BLaER1 treated with 17β-estradiol and CSF1 and Interleukin-3, amounts not matched to agents 10 nM and 100 nM (cell line): ENCODE measurements at regions not wholly inside any gene's neighbourhood (a gene's known extent, or its start where the extent isn't known, plus 50 kb on each side); places are given as distances from the start of the nearest gene placed in this dataset.

Source experiments
- H3K27ac ChIP-seq, 11 experiments: shearing (Covaris generic); formaldehyde crosslinking; 2 replicates each; pipeline ENCODE4 v1.8.1; 2022
- H3K27me3 ChIP-seq, 11 experiments: shearing (Covaris generic); formaldehyde crosslinking; 2 replicates each; pipeline ENCODE4 v1.8.1; 2022
- H3K36me3 ChIP-seq, 11 experiments: shearing (Covaris generic); formaldehyde crosslinking; 2 replicates each; pipeline ENCODE4 v1.8.1; 2022
- H3K4me1 ChIP-seq, 10 experiments: shearing (Covaris generic); formaldehyde crosslinking; 2 replicates each; pipeline ENCODE4 v1.8.1; 2022
- H3K4me2 ChIP-seq, 11 experiments: shearing (Covaris generic); formaldehyde crosslinking; 2 replicates each; pipeline ENCODE4 v1.8.1; 2022
- H3K4me3 ChIP-seq, 10 experiments: shearing (Covaris generic); formaldehyde crosslinking; 2 replicates each; pipeline ENCODE4 v1.8.1; 2022
- H3K9ac ChIP-seq, 11 experiments: shearing (Covaris generic); formaldehyde crosslinking; 2 replicates each; pipeline ENCODE4 v1.8.1; 2022
- H3K9me3 ChIP-seq, 11 experiments: shearing (Covaris generic); formaldehyde crosslinking; replicated peaks in 1 of 11; 2 replicates each; pipeline ENCODE4 v1.8.1; 2022
- H4K20me1 ChIP-seq, 11 experiments: shearing (Covaris generic); formaldehyde crosslinking; 2 replicates each; pipeline ENCODE4 v1.8.1; 2022
- Cebpa-rat ChIP-seq, 11 experiments: shearing (Covaris generic); IDR thresholded peaks; 2 replicates each; pipeline ENCODE4 v1.8.1; 2022

DNA sequence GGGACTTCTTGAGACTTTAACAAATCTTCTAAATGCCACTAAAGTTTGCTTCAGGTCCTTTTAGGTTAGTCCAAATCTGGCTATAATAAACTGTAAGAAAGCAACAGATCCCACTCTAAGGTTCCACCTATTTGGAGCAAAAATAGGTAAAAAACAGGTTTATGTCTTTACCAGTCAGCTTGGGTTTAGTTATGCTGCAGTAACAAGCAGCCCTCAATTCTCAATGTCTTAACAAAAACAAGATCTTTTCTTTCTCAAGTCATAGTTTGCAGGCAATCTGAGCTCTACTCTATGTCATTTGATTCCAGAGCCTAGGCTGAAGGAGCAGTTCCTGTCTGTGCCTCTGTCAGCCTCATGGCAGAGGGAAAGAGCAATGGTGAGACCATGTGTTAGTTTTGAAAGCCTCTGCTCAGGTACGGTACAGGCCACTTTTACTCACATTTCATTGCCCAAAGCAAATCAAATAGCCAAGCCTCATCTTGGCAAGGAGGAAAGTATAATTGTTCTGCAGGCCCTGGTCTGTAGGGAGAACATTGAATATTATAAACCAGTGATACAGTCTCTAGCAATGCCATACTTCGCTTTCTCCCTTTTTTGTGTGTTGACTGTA, 108.6 kb downstream of the CD83 start:
- no peaks in the 10 kb centered on the region for H4K20me1 ChIP-seq
- no peaks in the 10 kb centered on the region for H3K27me3 ChIP-seq
- peak overlapping the region in 1 of 11 experiments; percentile 65; a peak in 1 of 22 replicates for H3K4me2 ChIP-seq
- H3K4me3 ChIP-seq: no peak overlapping the region
- no peak overlapping the region for H3K27ac ChIP-seq
- peaks cover 11 to 60% (median 41%) of the 10 kb centered on the region in 10 experiments for H3K4me1 ChIP-seq
- H3K9ac ChIP-seq: no peak overlapping the region
- no peaks in the 10 kb centered on the region for H3K36me3 ChIP-seq
- peaks cover 0 to 10% (median 6%) of the 10 kb centered on the region in 11 experiments; a peak in 8 of 22 replicates for H3K9me3 ChIP-seq
- TF ChIP-seq Cebpa-rat (IDR thresholded peaks at IDR 0.05): no peak

- no peak overlapping the region for H3K4me3 ChIP-seq
- H4K20me1 ChIP-seq: no peaks in the 10 kb centered on the region
- H3K4me1 ChIP-seq: peaks cover 11 to 57% (median 40%) of the 10 kb centered on the region in 10 experiments
- no peak overlapping the region for H3K9ac ChIP-seq
- H3K36me3 ChIP-seq: no peaks in the 10 kb centered on the region
- H3K9me3 ChIP-seq: peaks cover 0 to 12% (median 6%) of the 10 kb centered on the region in 11 experiments; a peak in 9 of 22 replicates
- no peaks in the 10 kb centered on the region for H3K27me3 ChIP-seq
- H3K27ac ChIP-seq: no peak overlapping the region
- peak overlapping the region in 10 of 11 experiments; percentile 2 to 74 (median 56); a peak in 15 of 22 replicates for H3K4me2 ChIP-seq
- no peak for TF ChIP-seq Cebpa-rat (IDR thresholded peaks at IDR 0.05)
These were observed 111.0 kb downstream of the CD83 start for GRCh38 chr6:14228571-14228970.

DNA sequence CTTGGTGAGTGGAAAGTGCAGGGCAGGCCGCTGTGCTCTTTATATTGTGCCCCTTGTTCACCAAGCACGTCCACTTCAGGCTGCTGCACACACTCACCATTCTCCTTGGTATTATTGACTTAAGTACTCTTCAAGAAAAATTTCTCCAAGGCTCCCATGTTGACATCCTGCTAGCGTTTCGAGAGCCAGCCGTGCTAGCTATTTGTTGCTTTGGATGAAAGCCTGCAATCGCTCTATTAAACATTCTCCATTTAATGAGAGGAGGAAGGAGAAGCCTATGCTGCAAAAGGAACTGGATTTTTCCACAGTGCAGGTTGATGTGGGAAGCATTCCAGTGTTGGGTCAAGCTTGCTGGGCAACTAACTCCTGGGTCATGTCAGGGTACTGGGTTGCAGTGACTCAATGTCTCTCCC, 113.5 kb downstream of the CD83 start:
- H3K4me3 ChIP-seq: no peak overlapping the region
- no peaks in the 10 kb centered on the region for H4K20me1 ChIP-seq
- H3K36me3 ChIP-seq: no peaks in the 10 kb centered on the region
- H3K27me3 ChIP-seq: no peaks in the 10 kb centered on the region
- H3K4me1 ChIP-seq: peaks cover 0 to 52% (median 30%) of the 10 kb centered on the region in 10 experiments; a peak in 14 of 20 replicates
- H3K9ac ChIP-seq: no peak overlapping the region
- H3K9me3 ChIP-seq: peaks cover 0 to 11% (median 4%) of the 10 kb centered on the region in 11 experiments; a peak in 10 of 22 replicates
- TF ChIP-seq Cebpa-rat (IDR thresholded peaks at IDR 0.05): no peak
- H3K27ac ChIP-seq: no peak overlapping the region
- no peak overlapping the region for H3K4me2 ChIP-seq

- Histone ChIP-seq H3K4me3 (no peak overlapping the region), H3K9ac (no peak overlapping the region), H3K4me2 (no peak overlapping the region), H3K36me3 (no peaks in the 10 kb centered on the region), H3K9me3 (peaks cover 0 to 8% (median 0%) of the 10 kb centered on the region in 11 experiments; a peak in 3 of 22 replicates), H3K27me3 (no peaks in the 10 kb centered on the region), H4K20me1 (no peaks in the 10 kb centered on the region), H3K27ac (no peak overlapping the region), H3K4me1 (peaks cover 0 to 52% (median 35%) of the 10 kb centered on the region in 10 experiments; a peak in 14 of 20 replicates)
- TF ChIP-seq Cebpa-rat (IDR thresholded peaks at IDR 0.05): no peak
These were observed 114.1 kb downstream of the CD83 start for GRCh38 chr6:14231501-14232280.

GRCh38 chr6:14232889-14233288, 115.3 kb downstream of the CD83 start:
- Histone ChIP-seq H3K4me3 (no peak overlapping the region), H3K27ac (no peak overlapping the region), H3K4me2 (no peak overlapping the region), H3K27me3 (no peaks in the 10 kb centered on the region), H3K36me3 (no peaks in the 10 kb centered on the region), H4K20me1 (no peaks in the 10 kb centered on the region), H3K4me1 (peaks cover 0 to 41% (median 27%) of the 10 kb centered on the region in 10 experiments; a peak in 14 of 20 replicates), H3K9ac (no peak overlapping the region), H3K9me3 (peaks cover 0 to 8% (median 0%) of the 10 kb centered on the region in 11 experiments; a peak in 4 of 22 replicates)
- TF ChIP-seq Cebpa-rat (IDR thresholded peaks at IDR 0.05): no peak

DNA sequence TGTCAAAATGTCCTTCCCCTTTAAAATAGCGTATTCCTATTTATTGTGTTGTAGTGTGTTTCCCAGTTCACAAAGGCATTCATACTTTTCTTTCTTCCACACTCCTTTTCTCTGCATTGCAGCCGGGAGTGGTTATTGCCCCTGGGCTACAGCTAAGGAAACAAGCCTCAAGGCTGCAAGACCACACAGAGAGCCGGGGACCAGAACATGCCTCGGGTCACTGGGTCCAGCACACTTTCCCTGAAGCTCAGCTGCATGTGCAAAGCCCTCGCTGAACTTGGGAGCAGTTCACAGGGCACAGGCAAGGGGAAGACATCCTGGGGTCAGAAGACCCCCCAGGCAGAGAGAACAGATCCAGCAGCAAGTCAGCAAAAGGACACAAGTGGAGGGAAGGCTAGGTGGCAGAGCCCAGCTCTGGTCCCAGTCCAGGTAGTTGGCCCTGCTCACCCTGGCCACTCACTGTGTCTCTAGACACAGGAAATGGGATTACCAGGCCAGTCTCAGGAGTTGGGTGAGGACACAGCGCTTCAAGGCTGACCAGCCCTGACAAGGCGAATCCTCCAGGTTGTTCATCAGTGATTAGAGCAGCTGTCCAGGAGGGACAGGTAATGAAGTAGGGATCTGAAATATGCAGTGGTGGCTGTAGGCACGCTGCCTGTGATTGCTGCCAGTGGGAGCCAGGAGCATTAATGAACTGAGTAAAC, 118.2 kb downstream of the CD83 start:
- H3K4me3 ChIP-seq: no peak overlapping the region
- no peaks in the 10 kb centered on the region for H4K20me1 ChIP-seq
- no peaks in the 10 kb centered on the region for H3K27me3 ChIP-seq
- TF ChIP-seq Cebpa-rat (IDR thresholded peaks at IDR 0.05): no peak
- peaks cover 9 to 29% (median 23%) of the 10 kb centered on the region in 11 experiments; a peak in 21 of 22 replicates for H3K9me3 ChIP-seq
- peaks cover 0 to 26% (median 9%) of the 10 kb centered on the region in 10 experiments; a peak in 13 of 20 replicates for H3K4me1 ChIP-seq
- H3K27ac ChIP-seq: no peak overlapping the region
- H3K36me3 ChIP-seq: 0 out of 22 replicates have a peak, but pooled peaks cover 0 to 3% (median 0%) of the 10 kb centered on the region in 11 experiments
- H3K9ac ChIP-seq: no peak overlapping the region
- H3K4me2 ChIP-seq: peak overlapping the region in 8 of 11 experiments; percentile 0 to 58 (median 27); a peak in 10 of 22 replicates

- no peaks in the 10 kb centered on the region for H3K27me3 ChIP-seq
- H3K36me3 ChIP-seq: 0 out of 22 replicates have a peak, but pooled peaks cover 0 to 3% (median 0%) of the 10 kb centered on the region in 11 experiments
- H3K9ac ChIP-seq: no peak overlapping the region
- no peaks in the 10 kb centered on the region for H4K20me1 ChIP-seq
- TF ChIP-seq Cebpa-rat (IDR thresholded peaks at IDR 0.05): no peak
- H3K4me1 ChIP-seq: peaks cover 0 to 36% (median 18%) of the 10 kb centered on the region in 10 experiments; a peak in 13 of 20 replicates
- no peak overlapping the region for H3K4me2 ChIP-seq
- peaks cover 15 to 37% (median 22%) of the 10 kb centered on the region in 11 experiments; a peak in 21 of 22 replicates for H3K9me3 ChIP-seq
- no peak overlapping the region for H3K27ac ChIP-seq
- no peak overlapping the region for H3K4me3 ChIP-seq
These were observed 121.5 kb downstream of the CD83 start for GRCh38 chr6:14239097-14239496.

DNA sequence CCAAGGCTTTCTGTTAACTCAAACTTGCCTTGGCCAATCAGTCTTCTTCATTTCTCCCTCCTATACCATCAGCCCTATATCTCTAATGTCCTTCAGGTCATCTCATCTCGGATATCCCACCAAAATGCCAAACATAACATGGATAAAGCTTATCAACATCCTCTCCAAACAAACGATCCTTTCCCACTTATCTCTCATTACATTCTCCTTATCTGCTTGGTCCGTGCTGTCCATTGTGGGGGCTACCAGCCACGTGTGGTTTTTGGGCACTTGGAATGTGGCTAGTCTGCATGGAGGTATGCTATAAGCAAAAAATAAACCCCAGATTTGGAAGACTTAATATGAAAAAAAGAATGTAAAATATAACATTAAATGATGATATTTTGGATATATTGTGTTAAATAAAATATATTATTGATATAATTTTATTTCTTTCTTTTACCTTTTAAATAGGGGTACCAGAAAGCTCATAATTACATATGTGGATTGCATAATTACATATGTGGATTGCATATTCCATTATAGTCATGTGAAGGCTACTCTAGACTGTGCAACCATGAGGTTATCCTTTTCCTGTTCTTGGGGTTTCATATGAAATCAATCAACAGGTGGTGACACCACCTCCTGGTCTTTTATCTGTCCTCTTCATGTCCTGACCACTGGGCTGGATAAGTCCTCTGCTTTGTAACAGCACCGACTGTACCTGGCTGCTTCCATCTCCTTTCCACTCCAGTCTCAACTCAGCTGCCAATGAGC, 123.0 kb downstream of the CD83 start:
- H3K4me1 ChIP-seq: peaks cover 0 to 29% (median 18%) of the 10 kb centered on the region in 10 experiments; a peak in 13 of 20 replicates

More for the DNA sequence above, 123.0 kb downstream of the CD83 start:
- Histone ChIP-seq H3K36me3 (0 out of 22 replicates have a peak, but pooled peaks cover 0 to 3% (median 0%) of the 10 kb centered on the region in 11 experiments), H3K27me3 (no peaks in the 10 kb centered on the region), H3K4me2 (peak overlapping the region in 9 of 11 experiments; percentile 11 to 67 (median 47); a peak in 17 of 22 replicates), H3K4me3 (no peak overlapping the region), H3K27ac (peak overlapping the region in 2 of 11 experiments; percentile 6 to 36; a peak in 2 of 22 replicates), H3K9ac (no peak overlapping the region), H4K20me1 (no peaks in the 10 kb centered on the region), H3K9me3 (peaks cover 15 to 35% (median 22%) of the 10 kb centered on the region in 11 experiments; a peak in 21 of 22 replicates)
- TF ChIP-seq Cebpa-rat (IDR thresholded peaks at IDR 0.05): no peak
